ENCODE measurements at regions not wholly inside any gene's neighbourhood (a gene's known extent, or its start where the extent isn't known, plus 50 kb on each side); places are given as distances from the start of the nearest gene placed in this dataset.

DNA sequence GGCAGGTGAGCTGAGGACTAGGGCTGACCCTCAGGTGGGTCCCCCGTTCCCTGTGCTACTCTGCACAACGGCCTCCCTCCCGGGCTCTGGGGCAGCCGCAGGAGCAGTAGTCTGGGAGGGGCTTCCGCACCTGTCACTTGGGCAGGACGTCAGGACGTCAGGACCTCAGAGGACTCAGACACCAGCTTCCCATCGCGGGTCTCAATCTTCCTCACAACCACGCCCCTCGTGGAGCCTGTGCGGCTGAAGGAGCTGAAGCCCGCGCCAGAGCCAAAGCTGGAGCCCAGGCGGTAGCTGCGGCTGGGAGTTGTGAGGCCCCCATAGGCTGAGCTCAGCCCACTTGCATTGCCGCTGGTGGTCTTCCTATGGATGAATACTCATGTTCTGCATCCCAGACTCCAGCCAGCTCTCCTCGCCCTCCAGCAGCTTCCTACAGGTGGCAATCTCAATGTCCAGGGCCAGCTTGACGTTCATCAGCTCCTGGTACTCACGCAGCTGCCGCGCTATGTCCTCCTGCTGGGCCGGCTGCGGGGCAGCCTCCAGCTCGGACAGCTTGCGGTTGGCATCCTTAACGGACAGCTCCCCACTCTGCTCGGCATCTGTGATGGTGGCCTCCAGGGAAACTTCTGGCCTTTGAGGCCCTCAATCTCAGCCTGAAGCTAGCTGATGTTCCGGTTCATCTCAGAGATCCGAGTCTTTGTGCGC lies 381.4 kb upstream of the RGMB start:
- no peak for TF ChIP-seq POLR2AphosphoS5 (IDR thresholded peaks at IDR 0.05; ENCODE audit: borderline replicate concordance, low read depth, low read length)
- no peak for TF ChIP-seq EZH2 (IDR thresholded peaks at IDR 0.05)

All from SK-N-MC (cell line).